Activated CD4-positive, alpha-beta T cell treated with anti-CD3 and anti-CD28 coated beads, Interleukin-2, amount 50 U/mL, for 16 hours (primary cell): ENCODE measurements at regions not wholly inside any gene's neighbourhood (a gene's known extent, or its start where the extent isn't known, plus 50 kb on each side); places are given as distances from the start of the nearest gene placed in this dataset.
A peak's percentile ranks its signal among the peaks of the same experiment; 100 is the strongest.

Experiments
- DNase-seq: peaks from one replicate; pipeline ENCODE4 v3.0.0-alpha.2; 2020

DNA sequence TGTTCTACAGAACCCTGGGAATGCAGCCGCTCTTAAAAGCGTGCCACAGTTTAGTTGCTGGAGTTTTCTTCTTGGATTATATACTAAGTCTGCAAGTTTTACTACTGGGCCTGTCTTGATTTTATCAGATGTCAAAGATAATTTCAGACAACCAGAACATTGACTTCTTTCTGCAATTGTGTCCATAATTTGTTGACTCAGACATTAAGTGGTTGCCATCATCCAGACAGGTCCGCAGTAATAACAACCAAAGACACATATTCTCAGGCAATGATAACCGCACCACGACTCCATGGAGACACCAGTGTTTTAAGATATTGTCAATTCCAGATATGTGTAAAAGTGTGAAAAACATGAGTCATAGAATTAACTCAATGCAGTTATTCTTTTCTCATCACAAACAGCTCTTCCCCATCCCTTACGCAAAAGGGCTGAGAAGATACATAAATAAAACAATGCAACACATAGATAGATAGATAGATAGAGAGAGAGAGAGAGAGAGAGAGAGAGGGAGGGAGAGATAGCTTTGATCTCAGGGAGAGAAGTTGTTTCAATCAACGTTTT, 90.4 kb upstream of the FMN2 start:
- peak; percentile 30 for DNase-seq

- peak; percentile 12 for DNase-seq
Observed at GRCh38 chr1:240004086-240004749, 87.5 kb upstream of the FMN2 start.

- no peak for DNase-seq
Observed at GRCh38 chr1:240005997-240006650, 85.6 kb upstream of the FMN2 start.

DNA sequence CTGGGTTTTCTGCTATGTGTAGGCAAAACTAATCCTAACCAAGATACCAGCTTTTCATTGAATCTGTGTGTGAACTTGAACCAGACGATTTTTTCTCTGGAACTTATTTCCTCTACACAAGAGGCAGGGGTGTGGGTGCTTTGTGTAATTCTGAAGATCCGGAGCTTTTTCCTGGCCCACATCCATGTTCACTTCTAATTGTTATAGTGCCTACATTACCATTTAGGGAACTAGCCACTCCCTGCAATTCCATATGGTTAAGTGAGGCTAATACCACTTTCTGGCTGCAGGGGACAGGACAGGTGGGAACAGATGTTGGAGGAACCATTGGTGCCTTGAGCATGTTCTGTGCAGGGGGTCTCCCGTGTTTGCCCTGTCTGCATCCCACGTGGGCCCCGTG, 83.4 kb upstream of the FMN2 start:
- no peak for DNase-seq

- DNase-seq, result no peak
Observed at GRCh38 chr1:240014051-240014450, 77.6 kb upstream of the FMN2 start.

- no peak for DNase-seq
Observed at GRCh38 chr1:240018617-240019016, 73.1 kb upstream of the FMN2 start.

DNA sequence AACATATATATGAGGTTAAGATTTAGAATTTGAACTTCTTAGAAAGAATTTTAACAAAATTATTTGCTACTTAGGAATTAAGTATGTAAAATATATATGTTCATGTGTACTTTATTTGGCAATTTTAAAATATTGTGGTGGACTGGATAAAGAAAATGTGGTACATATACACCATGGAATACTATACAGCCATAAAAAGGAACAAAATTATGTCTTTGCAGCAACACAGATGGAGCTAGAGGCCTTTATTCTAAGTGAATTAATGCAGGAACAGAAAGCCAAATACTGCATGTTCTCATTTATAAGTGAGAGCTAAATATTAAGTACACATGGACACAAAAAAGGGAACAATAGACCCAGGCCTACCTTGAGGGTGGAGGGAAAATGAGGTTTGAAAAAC, 72.2 kb upstream of the FMN2 start:
- no peak for DNase-seq

DNA sequence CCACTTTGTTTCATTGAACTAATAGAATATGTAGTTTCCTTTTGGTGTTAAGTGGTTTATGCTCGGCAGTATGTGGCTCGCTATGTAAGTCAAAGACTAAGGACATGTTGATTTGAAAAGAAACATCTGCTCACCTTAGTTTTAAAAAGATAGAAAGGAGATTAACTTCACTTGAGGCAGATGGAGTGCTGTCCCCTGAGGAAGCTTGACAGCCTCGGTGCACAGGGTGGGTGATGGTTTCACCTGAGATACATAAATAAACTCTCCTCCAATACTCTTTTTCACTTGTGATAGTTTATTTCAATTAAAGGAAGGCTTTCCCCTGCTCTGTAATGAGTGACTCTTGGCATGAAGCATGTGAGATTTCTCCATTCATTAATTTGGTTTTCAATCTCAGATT, 70.8 kb upstream of the FMN2 start:
- DNase-seq, result no peak

GRCh38 chr1:240021709-240022108, 70.0 kb upstream of the FMN2 start:
- no peak for DNase-seq

DNA sequence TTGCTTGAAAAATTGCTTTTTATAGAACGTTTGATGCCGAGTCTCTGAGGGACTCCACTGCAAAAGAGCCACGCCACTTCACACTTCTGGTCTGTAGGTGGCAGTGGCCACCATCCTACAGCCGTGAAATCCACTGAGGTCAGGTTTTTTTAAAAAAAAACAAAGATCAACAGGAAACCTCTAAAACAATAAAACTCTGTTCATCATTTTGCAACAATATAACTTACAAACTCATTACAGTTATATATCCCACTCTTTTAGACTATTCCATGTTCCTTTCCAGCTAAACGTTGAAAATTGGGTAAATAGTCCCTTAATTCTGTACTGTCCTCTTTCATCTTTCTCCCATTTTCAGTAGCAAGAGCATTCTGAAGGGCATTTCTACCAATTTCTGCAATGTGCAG, 64.6 kb upstream of the FMN2 start:
- peak; percentile 28 for DNase-seq

- DNase-seq, result no peak
Observed at GRCh38 chr1:240029418-240029817, 62.3 kb upstream of the FMN2 start.

GRCh38 chr1:240030236-240030635, 61.4 kb upstream of the FMN2 start:
- DNase-seq, result no peak

GRCh38 chr1:240031009-240031408, 60.7 kb upstream of the FMN2 start:
- DNase-seq, result no peak

- no peak for DNase-seq
Observed at GRCh38 chr1:240031414-240031813, 60.3 kb upstream of the FMN2 start.

DNA sequence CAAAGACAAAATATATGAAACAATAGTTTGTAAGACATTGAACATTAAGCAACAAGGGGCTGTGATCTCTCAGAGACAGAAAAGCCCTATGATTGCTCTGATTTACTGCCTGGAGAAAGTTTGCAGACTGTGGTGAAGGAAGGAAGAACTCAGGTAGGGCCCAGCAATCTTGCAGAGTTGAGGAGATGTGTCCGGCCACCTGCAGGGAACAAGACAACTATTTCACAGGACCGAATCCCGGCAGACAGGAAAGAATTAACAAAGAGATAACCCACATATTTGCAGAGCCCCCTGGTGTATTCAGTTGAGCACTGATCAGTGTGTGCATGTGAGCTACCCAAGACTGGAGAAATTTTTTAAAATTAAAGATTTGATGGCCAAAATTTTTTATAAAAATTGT, 58.3 kb upstream of the FMN2 start:
- no peak for DNase-seq

DNA sequence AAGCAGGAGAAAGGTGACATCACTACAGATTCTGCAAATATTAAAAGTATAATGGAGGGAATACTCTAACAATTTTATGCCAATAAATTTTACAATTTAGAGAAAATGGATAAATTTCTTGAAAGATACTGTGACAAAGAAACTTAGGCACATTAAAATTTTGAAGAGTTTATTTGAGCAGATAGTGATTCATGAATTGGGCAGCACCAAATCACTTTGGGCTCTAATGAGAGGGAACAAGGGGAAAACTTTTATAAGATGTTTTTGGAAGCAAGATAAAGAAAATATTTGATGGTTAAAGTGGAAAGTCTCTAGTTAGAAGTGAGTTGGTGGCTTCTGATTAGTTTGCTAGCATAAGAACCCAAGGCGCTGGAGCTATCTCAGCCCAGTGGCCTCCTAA, 55.2 kb upstream of the FMN2 start:
- DNase-seq, result no peak
